LHCN-M2 (cell line): ENCODE measurements at regions not wholly inside any gene's neighbourhood (a gene's known extent, or its start where the extent isn't known, plus 50 kb on each side); places are given as distances from the start of the nearest gene placed in this dataset.

Source experiments
- DNase-seq: peaks from one replicate; pipeline ENCODE4 v3.0.0-alpha.2; 2012; ENCODE audit warnings: low read depth

DNA sequence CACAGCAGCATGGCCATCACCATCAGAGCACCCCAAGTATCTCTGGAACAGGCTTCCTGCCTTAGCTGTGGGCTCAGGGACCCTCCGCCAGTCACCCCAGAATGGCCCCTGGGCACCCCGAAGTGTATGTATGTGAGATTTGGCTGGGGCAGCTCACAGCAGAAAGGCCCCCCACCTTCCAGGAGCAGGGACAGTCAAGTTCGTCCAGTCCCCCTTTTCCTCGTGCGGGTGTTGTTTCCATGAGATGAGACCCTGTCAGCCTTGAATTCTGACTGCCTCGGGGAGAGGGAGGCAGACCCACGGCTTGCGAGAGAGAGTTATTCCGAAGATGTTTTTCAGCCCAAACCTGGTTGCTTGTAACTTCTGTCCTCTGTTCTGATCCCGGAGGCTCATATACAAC lies 290.9 kb upstream of the HDAC4 start:
- DNase-seq, result no peak

DNA sequence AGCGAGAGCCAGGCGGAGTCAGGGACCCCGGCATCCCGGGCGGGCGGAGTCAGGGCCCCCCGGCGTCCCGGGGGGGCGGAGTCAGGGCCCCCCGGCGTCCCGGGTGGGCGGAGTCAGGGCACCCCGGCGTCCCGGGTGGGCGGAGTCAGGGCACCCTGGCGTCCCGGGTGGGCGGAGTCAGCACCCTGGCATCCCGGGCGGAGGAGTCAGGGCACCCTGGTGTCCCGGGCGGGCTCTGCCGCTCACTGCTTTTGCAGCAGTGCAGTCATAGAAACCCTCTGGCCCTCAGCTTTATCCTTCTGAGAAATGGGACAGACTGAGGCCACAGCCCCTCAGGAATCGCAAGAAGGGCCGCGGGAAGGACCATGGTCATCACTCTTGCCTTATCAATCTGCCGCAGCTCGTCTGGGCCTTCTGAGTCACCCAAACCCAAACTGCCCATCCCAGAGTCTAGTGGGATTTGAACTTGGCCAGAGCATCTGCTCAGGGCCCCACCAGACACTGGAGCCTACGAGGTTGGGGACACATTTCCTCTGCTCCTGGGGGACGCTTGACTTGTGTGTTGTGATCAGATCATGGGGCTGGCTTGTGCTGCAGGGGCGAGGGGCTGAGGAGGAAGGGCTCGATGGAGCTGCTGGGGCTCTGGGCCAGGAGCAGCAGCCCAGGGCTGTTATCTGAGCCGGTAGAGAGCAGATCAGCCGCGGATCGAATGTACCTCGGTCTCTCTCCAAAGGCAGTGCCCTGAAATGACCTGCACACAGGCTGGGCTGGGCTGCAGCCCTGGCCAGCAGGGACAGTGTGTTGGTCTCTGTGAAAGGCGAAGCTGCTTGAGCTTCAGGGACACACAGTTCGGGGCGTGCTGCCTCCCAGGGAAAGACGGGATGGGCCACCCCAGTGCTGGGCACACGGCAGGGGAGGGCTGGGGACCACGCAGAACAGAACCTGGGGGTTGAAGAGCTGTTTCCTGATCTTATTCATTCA lies 290.1 kb upstream of the HDAC4 start:
- no peak for DNase-seq

DNA sequence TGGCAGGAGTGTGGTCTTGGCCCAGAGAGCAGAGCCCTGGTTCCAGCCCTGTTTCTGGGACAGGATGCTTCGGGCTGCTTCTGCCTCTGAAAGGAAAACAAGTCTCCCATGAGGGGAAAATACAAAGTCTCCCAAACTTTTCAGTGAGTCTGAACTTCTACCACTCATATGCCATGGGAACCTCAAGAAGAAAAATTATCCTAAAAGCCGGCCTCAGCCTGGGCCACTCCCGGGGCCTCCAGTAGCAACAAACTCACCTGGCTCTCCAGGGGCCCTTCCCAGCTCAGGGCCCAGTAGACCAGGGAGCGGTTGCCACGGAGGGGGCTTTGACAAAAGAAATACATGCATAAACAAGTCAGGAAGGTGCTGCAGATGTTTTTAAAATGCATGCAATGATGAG lies 289.2 kb upstream of the HDAC4 start:
- DNase-seq, result no peak

- no peak for DNase-seq
These were observed 288.6 kb upstream of the HDAC4 start for GRCh38 chr2:239689410-239689809.

DNA sequence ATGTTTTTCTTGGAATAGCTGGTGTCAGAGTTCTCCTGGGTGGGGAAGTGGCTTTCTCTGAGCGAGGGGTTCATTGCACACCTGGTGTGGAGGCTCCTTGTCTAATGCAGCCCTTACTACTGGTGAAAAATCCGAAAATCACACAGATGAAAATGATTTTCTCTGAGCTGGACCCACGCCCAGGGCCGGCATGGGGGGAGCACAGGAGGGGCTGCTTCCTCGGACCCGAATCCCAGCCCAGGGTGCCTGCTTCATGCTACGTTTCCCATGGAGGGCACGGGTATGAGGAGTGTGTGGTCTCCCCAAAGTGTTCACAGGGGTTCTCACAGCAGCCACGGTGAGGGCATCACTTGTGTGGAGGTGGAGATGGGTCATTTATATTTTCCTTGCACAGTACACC lies 288.0 kb upstream of the HDAC4 start:
- DNase-seq, result no peak

- no peak for DNase-seq
These were observed 287.4 kb upstream of the HDAC4 start for GRCh38 chr2:239688122-239688681.

DNA sequence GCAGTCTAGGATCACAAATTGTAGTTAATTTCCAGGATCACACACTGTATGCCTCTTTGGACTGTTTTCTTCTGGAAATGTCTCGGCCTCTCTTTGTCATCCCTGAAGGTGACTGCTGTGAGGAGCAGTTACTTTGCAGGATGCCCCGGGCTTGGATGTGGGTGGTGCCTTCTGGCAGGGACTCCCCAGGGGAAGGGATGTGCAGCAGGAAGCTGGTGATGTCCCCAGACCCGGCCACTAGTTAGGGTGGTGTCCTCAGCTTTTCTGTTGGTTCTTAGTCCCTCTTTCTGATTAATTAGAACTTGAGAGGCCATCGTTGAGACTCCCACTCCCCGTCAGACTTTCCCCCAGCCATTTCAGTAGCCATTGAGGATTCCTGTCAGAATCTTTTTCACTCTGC lies 286.6 kb upstream of the HDAC4 start:
- DNase-seq, result no peak

GRCh38 chr2:239685965-239686364 lies 285.1 kb upstream of the HDAC4 start:
- DNase-seq, result no peak

GRCh38 chr2:239685556-239685955 lies 284.7 kb upstream of the HDAC4 start:
- DNase-seq, result no peak

DNA sequence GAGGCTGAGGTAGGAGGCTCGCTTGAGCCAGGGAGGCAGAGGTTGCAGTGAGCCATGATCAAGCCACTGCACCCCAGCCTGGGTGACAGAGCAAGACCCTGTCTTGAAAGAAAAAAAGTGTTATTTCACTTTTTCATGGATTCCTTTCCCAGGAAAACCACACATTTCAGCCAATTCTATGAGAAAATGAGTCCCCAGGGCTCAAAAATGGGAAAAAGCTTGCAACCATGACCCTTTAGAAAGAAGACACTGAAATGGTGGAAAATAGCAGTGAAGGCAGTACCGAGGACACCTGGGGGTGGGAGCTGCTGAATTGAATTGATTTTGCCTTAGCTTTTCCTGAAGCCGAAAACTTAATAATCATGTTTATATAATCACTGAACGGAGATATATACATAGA lies 284.2 kb upstream of the HDAC4 start:
- DNase-seq, result no peak

DNA sequence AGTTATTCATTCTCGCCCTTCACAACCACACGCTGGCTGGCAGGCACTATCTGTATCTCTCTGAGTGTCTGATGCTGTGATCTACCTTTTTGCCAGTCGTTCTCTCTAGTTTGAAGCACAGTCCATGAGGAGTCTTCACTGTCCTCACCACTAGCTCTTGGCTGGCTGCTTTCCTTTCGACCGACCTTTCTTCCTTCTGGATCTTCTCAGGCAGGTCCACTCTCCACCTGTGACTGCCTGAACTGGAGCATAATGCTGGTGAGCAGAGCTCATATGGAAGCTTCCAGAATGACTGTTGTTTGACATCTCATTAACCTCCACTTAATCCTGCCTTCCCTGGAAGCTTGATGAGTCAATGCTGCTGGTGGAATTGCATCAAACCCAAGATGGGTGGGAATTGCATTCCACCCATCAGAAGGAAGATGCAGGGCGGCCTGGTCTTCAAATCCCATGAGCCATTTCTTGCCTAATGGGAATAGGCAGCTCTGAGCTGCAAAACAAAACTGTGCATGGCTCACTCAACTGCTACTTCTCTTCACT lies 283.5 kb upstream of the HDAC4 start:
- DNase-seq, result no peak

DNA sequence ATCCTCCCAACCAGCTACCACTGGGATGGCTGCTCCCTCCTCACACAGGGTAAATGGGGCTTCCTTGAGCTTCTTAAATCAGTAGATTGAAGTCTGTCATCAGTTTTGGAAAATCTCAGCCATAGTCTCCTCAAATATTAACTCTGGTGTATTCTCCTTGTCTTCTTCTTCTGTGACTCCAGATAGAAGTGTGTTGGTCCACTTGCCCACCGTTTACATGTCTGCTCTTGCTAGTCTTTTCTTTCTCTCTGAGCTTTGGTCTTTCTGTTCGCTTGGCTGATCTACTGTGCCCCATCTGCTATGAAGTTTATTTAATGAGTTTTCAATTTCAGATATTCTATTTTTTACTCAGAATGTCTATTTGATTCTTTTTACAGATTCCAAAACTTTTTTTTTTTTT lies 281.7 kb upstream of the HDAC4 start:
- no peak for DNase-seq

- no peak for DNase-seq
These were observed 278.9 kb upstream of the HDAC4 start for GRCh38 chr2:239679755-239680154.

GRCh38 chr2:239678666-239679296 lies 278.0 kb upstream of the HDAC4 start:
- no peak for DNase-seq

- DNase-seq, result no peak
These were observed 277.3 kb upstream of the HDAC4 start for GRCh38 chr2:239678186-239678490.

DNA sequence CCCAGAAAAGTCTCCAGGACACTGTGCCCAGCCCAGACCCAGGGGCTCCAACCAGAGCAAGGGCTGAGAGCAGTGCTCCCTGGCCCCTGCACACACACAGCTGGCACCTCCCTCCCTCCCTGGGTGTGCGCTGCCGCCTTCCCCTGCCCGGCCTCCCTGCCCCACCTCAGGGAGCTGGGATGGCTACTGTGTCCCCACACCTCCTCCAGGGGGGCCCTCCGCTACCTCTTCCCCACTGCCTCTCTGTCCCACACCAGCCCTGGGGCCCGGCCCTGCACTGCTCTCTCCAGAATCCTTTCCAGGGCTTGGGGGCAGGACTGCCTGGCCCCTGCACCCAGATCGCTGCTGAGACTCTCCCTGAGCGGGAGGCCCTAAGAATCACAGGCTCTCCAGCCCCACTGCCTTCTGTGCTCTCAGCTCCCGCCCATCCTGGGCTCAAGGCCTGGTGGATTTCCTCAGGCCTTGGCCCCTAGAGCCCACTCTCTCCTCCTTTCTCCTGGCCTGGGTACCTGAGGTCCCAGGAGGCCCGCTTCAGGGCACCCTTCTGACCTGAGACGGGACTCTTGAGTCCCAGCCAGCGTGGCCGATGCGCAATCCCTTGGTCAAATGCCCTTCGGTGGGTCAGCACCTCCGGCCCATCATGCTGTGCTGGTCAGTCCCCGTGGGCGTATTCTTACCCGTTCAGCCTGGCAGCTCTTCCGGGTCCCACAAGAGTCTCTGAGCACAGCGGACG lies 276.8 kb upstream of the HDAC4 start:
- no peak for DNase-seq

- DNase-seq, result no peak
These were observed 276.1 kb upstream of the HDAC4 start for GRCh38 chr2:239676716-239677452.

GRCh38 chr2:239675826-239676715 lies 275.3 kb upstream of the HDAC4 start:
- DNase-seq, result no peak

DNA sequence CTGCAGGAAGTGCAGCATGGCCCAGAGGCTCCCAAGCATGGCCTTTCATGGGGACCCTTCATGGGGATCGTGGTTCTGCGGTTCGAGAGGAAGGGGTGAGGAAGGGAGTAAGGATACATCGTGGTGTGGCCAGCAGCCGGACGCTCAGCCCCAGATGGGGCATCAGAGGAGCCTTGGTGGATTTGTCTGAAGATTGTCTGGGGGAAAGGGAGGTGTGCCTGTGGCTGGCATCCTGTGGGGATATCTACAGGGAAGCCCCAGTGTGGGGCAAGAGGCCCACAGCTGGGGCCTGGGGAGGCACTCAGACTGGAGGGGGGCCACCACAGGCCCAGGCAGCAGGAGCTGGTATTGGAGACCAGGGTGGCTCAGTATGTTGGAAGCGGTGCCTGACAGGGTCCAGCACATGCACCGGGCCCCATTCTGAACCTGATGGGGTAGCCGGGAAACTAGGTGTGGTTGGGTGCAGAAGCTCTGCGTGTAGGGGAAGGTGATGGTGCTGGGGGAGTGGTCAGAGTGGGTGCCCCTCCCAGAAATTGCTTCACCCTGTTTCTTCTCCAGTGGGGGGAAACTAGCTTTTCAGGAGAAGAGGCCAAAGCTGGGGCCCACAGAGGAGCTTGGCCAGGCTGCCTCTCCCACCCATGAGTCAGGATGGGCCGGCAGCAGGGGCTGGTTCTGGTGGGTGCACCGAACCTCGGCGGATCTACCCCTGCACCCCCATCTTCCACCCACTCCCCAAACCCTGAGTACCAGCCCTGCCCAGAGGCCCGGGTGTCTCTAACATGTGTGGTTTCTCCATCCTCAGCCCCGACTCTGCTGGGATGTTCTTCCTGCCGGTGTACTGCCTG lies 274.4 kb upstream of the HDAC4 start:
- no peak for DNase-seq
